IMR-90 (cell line): ENCODE measurements at regions not wholly inside any gene's neighbourhood (a gene's known extent, or its start where the extent isn't known, plus 50 kb on each side); places are given as distances from the start of the nearest gene placed in this dataset.

ENCODE experiments used
- ATAC-seq: fragments of 200-7000 bp; cut with Tn5 transposase; 2 replicates; pipeline ENCODE4 v1.9.1; 2020; ENCODE audit warnings: low read depth, mild to moderate bottlenecking, moderate library complexity
- BruUV-seq: library from RNA; stranded (reverse); fragments of 400-500 nt; replicated peaks from 2 replicates; lab custom pipeline; 2021; lab: Mats Ljungman, UMichigan
- CTCF ChIA-PET: fragments of 300-600 bp; formaldehyde crosslinking; extraction: SDS; loops from one replicate; lab custom pipeline; 2021; ENCODE audit warnings: antibody characterized with exemption; lab: Yijun Ruan, JAX
- POLR2A ChIA-PET: fragments of 300-600 bp; sonication (Branson Sonifier 250); formaldehyde crosslinking; loops from one replicate; lab custom pipeline; 2022; ENCODE audit warnings: antibody characterized with exemption; ENCODE audit not compliant: unreplicated experiment; lab: Charles Lee
- DNase-seq: peaks from one replicate; pipeline ENCODE4 v3.0.0; 2013
- H2AFZ ChIP-seq: replicated peaks from 2 replicates; pipeline ENCODE3; 2013; ENCODE audit warnings: low read length, mild to moderate bottlenecking; ENCODE audit not compliant: poor library complexity
- H2AK5ac ChIP-seq: 2 replicates; pipeline ENCODE4 v1.6.1; 2013; ENCODE audit warnings: low read depth, low read length, inconsistent platforms
- H2AK9ac ChIP-seq: replicated peaks from 2 replicates; pipeline ENCODE3; 2013; ENCODE audit warnings: mild to moderate bottlenecking, low read depth, low read length, moderate library complexity; ENCODE audit not compliant: poor library complexity
- H2BK120ac ChIP-seq: 2 replicates; pipeline ENCODE4 v1.6.1; 2013; ENCODE audit warnings: low read depth, low read length, inconsistent platforms
- H2BK15ac ChIP-seq: 3 replicates; pipeline ENCODE4 v1.6.1; 2013; ENCODE audit warnings: low read depth, low read length, inconsistent platforms
- H2BK20ac ChIP-seq: 2 replicates; pipeline ENCODE4 v1.6.1; 2013; ENCODE audit warnings: low read depth, mild to moderate bottlenecking, inconsistent platforms, low read length, moderate library complexity
- H2BK5ac ChIP-seq: 2 replicates; pipeline ENCODE4 v1.6.1; 2013; ENCODE audit warnings: mild to moderate bottlenecking, low read depth, low read length, inconsistent platforms; ENCODE audit not compliant: poor library complexity, severe bottlenecking
- H3K14ac ChIP-seq: replicated peaks from 2 replicates; pipeline ENCODE4 v1.6.1; 2013; ENCODE audit warnings: low read depth, low read length, inconsistent platforms
- H3K18ac ChIP-seq: 2 replicates; pipeline ENCODE4 v1.6.1; 2013; ENCODE audit warnings: low read depth, low read length, control low read depth
- H3K23ac ChIP-seq: 2 replicates; pipeline ENCODE4 v1.6.1; 2013; ENCODE audit warnings: low read depth, low read length, inconsistent platforms
- H3K27ac ChIP-seq: 2 replicates; pipeline ENCODE4 v1.5.1; 2013; ENCODE audit warnings: mild to moderate bottlenecking, control low read depth, low read length; ENCODE audit not compliant: insufficient read depth
- H3K27me3 ChIP-seq: 2 replicates; pipeline ENCODE4 v1.6.1; 2013; ENCODE audit warnings: low read length; ENCODE audit not compliant: control insufficient read depth, insufficient read depth
- H3K36me3 ChIP-seq: 2 replicates; pipeline ENCODE4 v1.6.1; 2013; ENCODE audit warnings: low read length, mixed read lengths; ENCODE audit not compliant: control insufficient read depth, insufficient read depth
- H3K4ac ChIP-seq: 2 replicates; pipeline ENCODE4 v1.6.1; 2013; ENCODE audit warnings: low read depth, low read length, inconsistent platforms
- H3K4me1 ChIP-seq: 2 replicates; pipeline ENCODE4 v1.6.1; 2013; ENCODE audit warnings: low read length, mixed read lengths; ENCODE audit not compliant: control insufficient read depth, insufficient read depth
- H3K4me2 ChIP-seq: 2 replicates; pipeline ENCODE4 v1.6.1; 2013; ENCODE audit warnings: low read depth, mild to moderate bottlenecking, control low read depth, low read length, moderate library complexity
- H3K4me3 ChIP-seq: 2 replicates; pipeline ENCODE4 v1.5.1; 2013; ENCODE audit warnings: low read depth, mild to moderate bottlenecking, control low read depth, low read length, moderate library complexity; ENCODE audit not compliant: insufficient read depth
- H3K56ac ChIP-seq: 2 replicates; pipeline ENCODE4 v1.6.1; 2013; ENCODE audit warnings: low read length, inconsistent platforms; ENCODE audit not compliant: insufficient read depth; ENCODE audit errors: extremely low read depth
- H3K79me1 ChIP-seq, 2 experiments: 2 replicates each; pipeline ENCODE4 v1.6.1; 2013; ENCODE audit warnings: low read length in 2 of 2, inconsistent platforms in 1 of 2, low read depth in 1 of 2
- H3K9ac ChIP-seq: 2 replicates; pipeline ENCODE4 v1.6.1; 2013; ENCODE audit warnings: low read depth, low read length, control low read depth
- H3K9me1 ChIP-seq: 2 replicates; pipeline ENCODE4 v1.6.1; 2013; ENCODE audit warnings: low read length, inconsistent platforms; ENCODE audit not compliant: insufficient read depth
- H3K9me3 ChIP-seq: 2 replicates; pipeline ENCODE4 v1.6.1; 2013; ENCODE audit warnings: low read length; ENCODE audit not compliant: control insufficient read depth, insufficient read depth
- H4K20me1 ChIP-seq: 2 replicates; pipeline ENCODE4 v1.6.1; 2013; ENCODE audit warnings: low read length, inconsistent platforms; ENCODE audit not compliant: insufficient read depth
- H4K5ac ChIP-seq: 2 replicates; pipeline ENCODE4 v1.6.1; 2013; ENCODE audit warnings: mild to moderate bottlenecking, low read depth, low read length, control low read depth
- H4K8ac ChIP-seq, 2 experiments: 2 replicates each; pipeline ENCODE4 v1.6.1; 2013; ENCODE audit warnings: low read depth in 2 of 2, low read length in 2 of 2, control low read depth in 1 of 2, inconsistent platforms in 1 of 2
- H4K91ac ChIP-seq: 2 replicates; pipeline ENCODE4 v1.6.1; 2013; ENCODE audit warnings: low read depth, low read length, inconsistent platforms; ENCODE audit not compliant: insufficient read depth
- ELK1 ChIP-seq: fragments of 150-350 bp; IDR thresholded peaks from 2 replicates; pipeline ENCODE4 v1.6.1; 2016; ENCODE audit warnings: low read depth, mild to moderate bottlenecking, low read length, moderate library complexity, borderline replicate concordance
- MAZ ChIP-seq: IDR thresholded peaks from 2 replicates; pipeline ENCODE4 v1.6.1; 2012; ENCODE audit warnings: low read depth, mild to moderate bottlenecking, low read length, improper control_type of control experiment, moderate library complexity, borderline replicate concordance
- MXI1 ChIP-seq: IDR thresholded peaks from 2 replicates; pipeline ENCODE4 v1.6.1; 2012; ENCODE audit warnings: low read depth, mild to moderate bottlenecking, low read length, moderate library complexity, borderline replicate concordance
- POLR2A ChIP-seq: IDR thresholded peaks from 2 replicates; pipeline ENCODE4 v1.6.1; 2012; ENCODE audit warnings: mild to moderate bottlenecking, low read depth, low read length
- RAD21 ChIP-seq: IDR thresholded peaks from 2 replicates; pipeline ENCODE4 v1.6.1; 2012; ENCODE audit warnings: low read length, improper control_type of control experiment
- RCOR1 ChIP-seq: IDR thresholded peaks from 2 replicates; pipeline ENCODE4 v1.6.1; 2012; ENCODE audit warnings: mild to moderate bottlenecking, low read length, improper control_type of control experiment; ENCODE audit not compliant: insufficient replicate concordance
- RFX5 ChIP-seq: IDR thresholded peaks from 2 replicates; pipeline ENCODE4 v1.8.0; 2012; ENCODE audit warnings: low read depth, mild to moderate bottlenecking, low read length, moderate library complexity
- SMC3 ChIP-seq: fragments of 150-350 bp; IDR thresholded peaks from 2 replicates; pipeline ENCODE4 v1.6.1; 2016; ENCODE audit warnings: low read depth, mild to moderate bottlenecking, antibody characterized with exemption, low read length, moderate library complexity
- USF2 ChIP-seq: fragments of 150-350 bp; IDR thresholded peaks from 2 replicates; pipeline ENCODE4 v1.6.1; 2017; ENCODE audit warnings: mild to moderate bottlenecking, antibody characterized with exemption, low read length, low read depth
- WGBS, 2 experiments: methylation state at CpG; one replicate each; pipeline versions ENCODE4 v1.1.5 to v1.1.7; 2013; ENCODE audit warnings: missing lambda C conversion rate in 2 of 2; ENCODE audit not compliant: insufficient read length in 1 of 2; ENCODE audit errors: extremely low coverage in 2 of 2; 5-methylcytosine and 5-hydroxymethylcytosine counted together
- dilution Hi-C: fragments of 300-500 bp; cut with HindIII; formaldehyde crosslinking; loops from one replicate; pipeline ENCODE4 v1.14.3; 2018; ENCODE audit warnings: low sequenced_read_pairs; ENCODE audit not compliant: unreplicated experiment
- in situ Hi-C: fragments of 300-500 bp; cut with MboI; formaldehyde crosslinking; loops from 3 replicates; pipeline ENCODE4 v1.14.3; 2019; ENCODE audit warnings: low sequenced_read_pairs, inconsistent platforms, mixed read lengths
- intact Hi-C: fragments of 100-400 bp; cut with micrococcal nuclease; formaldehyde crosslinking; loops from 2 replicates; pipeline ENCODE4 v1.10.0; 2022

- intact Hi-C loops = no loop called here
- H3K4me2 ChIP-seq = no peak overlapping the region
- no peak for DNase-seq
Observed at GRCh38 chr6:80522576-80522975, 416.1 kb downstream of the BCKDHB start.

More at GRCh38 chr6:80522576-80522975, 416.1 kb downstream of the BCKDHB start:
- Histone ChIP-seq H2AFZ (no peak overlapping the region), H2BK15ac (no peak overlapping the region), H3K79me1 (no peaks in the 10 kb centered on the region), H3K9ac (no peak overlapping the region), H4K5ac (no peak overlapping the region; the same call in 1 of the 2 replicates), H4K20me1 (no peaks in the 10 kb centered on the region), H4K8ac (no peak overlapping the region; a peak in 1 of 4 replicates), H3K4me1 (peaks cover 6% of the 10 kb centered on the region), H3K23ac (no peak overlapping the region), H3K9me3 (no peaks in the 10 kb centered on the region), H3K36me3 (no peaks in the 10 kb centered on the region), H3K27me3 (no peaks in the 10 kb centered on the region), H3K4ac (no peak overlapping the region), H2BK5ac (no peak overlapping the region), H3K14ac (no peak overlapping the region), H3K27ac (no peak overlapping the region), H4K91ac (no peak overlapping the region), H3K56ac (no peak overlapping the region), H3K9me1 (peaks cover 4% of the 10 kb centered on the region), H2BK120ac (no peak overlapping the region), H2AK5ac (no peak overlapping the region), H3K18ac (no peak overlapping the region; the same call in 1 of the 2 replicates), H2BK20ac (no peak overlapping the region), H3K4me3 (no peak overlapping the region), H2AK9ac (no peak overlapping the region)
- no TSS peak for BruUV-seq
- CTCF ChIA-PET = no interaction called here
- TF ChIP-seq RAD21 = no peak
- no peak for TF ChIP-seq MAZ
- no peak for TF ChIP-seq SMC3
- TF ChIP-seq MXI1 = no peak
- TF ChIP-seq RFX5 = no peak
- no peak for TF ChIP-seq RCOR1
- TF ChIP-seq ELK1 = no peak
- TF ChIP-seq USF2 = no peak
- no peak for TF ChIP-seq POLR2A
- in situ Hi-C loops = no loop called here
- WGBS, 2 experiments = no CpG with 5 or more reads among the region's 4 CpGs
- POLR2A ChIA-PET = interaction anchor here (0.6 to 1.0 kb wide), 2 partner anchors 14 to 414 kb away, joined by 4 read pairs; no protein-coding TSS in a partner anchor
- no peak for ATAC-seq
- dilution Hi-C loops = no loop called here
